GM06990 (cell line): ENCODE measurements at regions not wholly inside any gene's neighbourhood (a gene's known extent, or its start where the extent isn't known, plus 50 kb on each side); places are given as distances from the start of the nearest gene placed in this dataset.

ENCODE experiments used
- DNase-seq: peaks from one replicate; pipeline ENCODE4 v3.0.0-alpha.2; 2011; ENCODE audit not compliant: insufficient read length; ENCODE audit errors: extremely low read depth
- H3K27me3 ChIP-seq: replicated peaks from 2 replicates; pipeline ENCODE4 v1.6.0; 2011; ENCODE audit warnings: low read length; ENCODE audit not compliant: control insufficient read depth, insufficient read depth
- H3K36me3 ChIP-seq: 2 replicates; pipeline ENCODE4 v1.5.1; 2011; ENCODE audit warnings: low read length; ENCODE audit not compliant: control insufficient read depth, insufficient read depth
- H3K4me3 ChIP-seq: replicated peaks from 2 replicates; pipeline ENCODE4 v1.5.1; 2011; ENCODE audit warnings: low read depth, mild to moderate bottlenecking, control low read depth, low read length
- TF ChIP-seq, protein P1 (sequence below): IDR thresholded peaks from 2 replicates; pipeline ENCODE4 v1.5.1; 2011; ENCODE audit warnings: low read length, control low read depth, mild to moderate bottlenecking, inconsistent platforms; ENCODE audit not compliant: insufficient read depth, poor library complexity, severe bottlenecking

DNA sequence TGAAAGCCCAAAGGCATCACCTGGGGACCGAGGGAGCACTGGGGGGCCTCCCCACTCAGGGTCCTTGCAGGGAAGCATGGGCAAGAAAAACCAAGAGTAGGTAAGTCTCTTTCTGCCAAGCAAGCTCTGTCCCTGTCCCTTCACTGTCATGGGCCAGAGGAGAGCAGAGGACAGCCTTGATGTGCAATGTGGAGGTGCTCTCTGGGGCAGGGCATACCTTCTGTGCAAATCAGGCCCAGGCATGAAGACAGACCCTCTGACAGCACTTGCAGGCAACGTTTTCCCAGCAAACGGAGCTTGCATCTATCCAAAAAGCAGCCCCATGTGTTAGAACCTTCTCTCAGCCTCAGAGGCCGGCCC lies 192.5 kb upstream of the PWP1 start:
- H3K4me3 ChIP-seq: no peak overlapping the region
- H3K36me3 ChIP-seq: no peaks in the 10 kb centered on the region
- H3K27me3 ChIP-seq: no peaks in the 10 kb centered on the region
- no peak for DNase-seq
- TF ChIP-seq, protein P1, sequence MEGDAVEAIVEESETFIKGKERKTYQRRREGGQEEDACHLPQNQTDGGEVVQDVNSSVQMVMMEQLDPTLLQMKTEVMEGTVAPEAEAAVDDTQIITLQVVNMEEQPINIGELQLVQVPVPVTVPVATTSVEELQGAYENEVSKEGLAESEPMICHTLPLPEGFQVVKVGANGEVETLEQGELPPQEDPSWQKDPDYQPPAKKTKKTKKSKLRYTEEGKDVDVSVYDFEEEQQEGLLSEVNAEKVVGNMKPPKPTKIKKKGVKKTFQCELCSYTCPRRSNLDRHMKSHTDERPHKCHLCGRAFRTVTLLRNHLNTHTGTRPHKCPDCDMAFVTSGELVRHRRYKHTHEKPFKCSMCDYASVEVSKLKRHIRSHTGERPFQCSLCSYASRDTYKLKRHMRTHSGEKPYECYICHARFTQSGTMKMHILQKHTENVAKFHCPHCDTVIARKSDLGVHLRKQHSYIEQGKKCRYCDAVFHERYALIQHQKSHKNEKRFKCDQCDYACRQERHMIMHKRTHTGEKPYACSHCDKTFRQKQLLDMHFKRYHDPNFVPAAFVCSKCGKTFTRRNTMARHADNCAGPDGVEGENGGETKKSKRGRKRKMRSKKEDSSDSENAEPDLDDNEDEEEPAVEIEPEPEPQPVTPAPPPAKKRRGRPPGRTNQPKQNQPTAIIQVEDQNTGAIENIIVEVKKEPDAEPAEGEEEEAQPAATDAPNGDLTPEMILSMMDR: no peak

DNA sequence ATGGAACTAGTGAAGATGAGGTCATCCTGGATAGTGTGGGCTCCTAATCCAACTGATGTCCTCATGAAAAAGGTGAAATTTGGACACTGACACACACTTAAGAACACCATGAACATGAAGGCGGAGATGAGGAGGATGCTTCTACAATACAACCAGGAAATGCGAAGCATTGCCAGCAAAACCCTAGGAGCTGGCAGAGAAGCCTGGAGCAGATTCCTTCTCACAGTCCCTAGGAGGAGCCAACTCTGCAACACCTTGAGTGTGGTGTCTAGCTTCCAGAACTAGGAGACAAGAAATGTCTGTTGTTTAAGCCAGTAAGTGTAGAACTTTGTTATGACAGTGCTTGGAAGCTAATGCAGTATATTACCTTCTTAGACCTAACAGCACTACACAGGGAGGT lies 191.9 kb upstream of the PWP1 start:
- TF ChIP-seq, protein P1: no peak
- Histone ChIP-seq H3K36me3 (no peaks in the 10 kb centered on the region), H3K4me3 (no peak overlapping the region), H3K27me3 (no peaks in the 10 kb centered on the region)
- no peak for DNase-seq

DNA sequence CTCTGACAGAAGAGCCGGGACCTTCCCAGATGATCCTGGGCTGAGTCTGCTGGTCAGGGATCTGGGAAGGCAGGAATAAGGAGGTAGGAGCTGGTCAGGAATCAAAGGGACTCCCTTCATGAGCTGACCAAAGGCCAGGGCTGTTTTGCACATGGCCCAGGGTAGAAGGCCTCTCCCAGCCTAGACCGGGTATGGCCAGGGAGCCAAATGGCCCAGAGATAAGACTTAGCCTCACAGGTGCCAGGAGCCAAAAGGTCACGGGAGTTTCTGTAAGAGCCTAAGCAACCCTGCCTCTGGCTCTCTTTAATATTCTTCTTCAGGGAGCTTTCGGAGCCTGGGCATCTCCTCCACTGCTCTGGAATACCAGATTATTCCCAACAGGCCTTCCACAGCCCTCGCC lies 191.3 kb upstream of the PWP1 start:
- H3K27me3 ChIP-seq: no peaks in the 10 kb centered on the region
- DNase-seq: no peak
- no peak overlapping the region for H3K4me3 ChIP-seq
- H3K36me3 ChIP-seq: no peaks in the 10 kb centered on the region
- TF ChIP-seq, protein P1: no peak

DNA sequence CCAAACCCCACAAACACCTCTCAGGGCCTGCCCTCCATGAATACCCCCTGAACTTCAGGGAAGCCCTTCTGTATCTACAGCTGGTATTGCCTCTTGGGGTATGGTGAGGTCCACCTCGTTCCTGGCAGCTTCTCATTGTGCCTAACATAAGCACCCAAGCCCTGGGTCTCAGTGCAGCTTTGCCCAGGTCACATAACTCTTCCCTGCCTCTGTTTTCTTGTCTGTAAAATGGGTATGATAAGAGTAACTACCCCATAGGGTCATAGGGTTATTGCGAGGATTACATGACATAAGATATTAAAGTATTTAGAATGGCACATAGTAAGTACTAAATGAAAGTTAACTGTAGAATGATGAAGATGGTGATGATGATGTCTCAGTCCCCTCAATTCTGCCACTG lies 190.0 kb upstream of the PWP1 start:
- Histone ChIP-seq H3K27me3 (no peaks in the 10 kb centered on the region), H3K4me3 (no peak overlapping the region), H3K36me3 (no peaks in the 10 kb centered on the region)
- DNase-seq: no peak
- TF ChIP-seq, protein P1: no peak

DNA sequence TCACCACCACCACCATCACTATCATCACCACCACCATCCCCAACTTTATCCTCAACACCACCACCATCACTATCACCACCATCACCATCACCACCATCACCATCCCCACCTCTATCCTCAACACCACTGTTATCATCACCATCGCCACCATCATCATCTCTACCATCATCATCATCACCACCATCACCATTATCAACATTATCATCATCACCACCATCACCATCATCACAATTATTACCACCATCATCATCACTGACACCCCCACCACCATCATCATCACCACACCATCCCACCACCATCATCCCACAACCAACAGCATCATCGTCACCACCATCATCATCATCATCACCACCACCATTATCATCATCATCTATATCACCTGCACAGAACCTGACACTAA lies 188.4 kb upstream of the PWP1 start:
- TF ChIP-seq, protein P1: no peak
- Histone ChIP-seq H3K36me3 (no peaks in the 10 kb centered on the region), H3K4me3 (no peak overlapping the region), H3K27me3 (no peaks in the 10 kb centered on the region)
- DNase-seq: no peak

DNA sequence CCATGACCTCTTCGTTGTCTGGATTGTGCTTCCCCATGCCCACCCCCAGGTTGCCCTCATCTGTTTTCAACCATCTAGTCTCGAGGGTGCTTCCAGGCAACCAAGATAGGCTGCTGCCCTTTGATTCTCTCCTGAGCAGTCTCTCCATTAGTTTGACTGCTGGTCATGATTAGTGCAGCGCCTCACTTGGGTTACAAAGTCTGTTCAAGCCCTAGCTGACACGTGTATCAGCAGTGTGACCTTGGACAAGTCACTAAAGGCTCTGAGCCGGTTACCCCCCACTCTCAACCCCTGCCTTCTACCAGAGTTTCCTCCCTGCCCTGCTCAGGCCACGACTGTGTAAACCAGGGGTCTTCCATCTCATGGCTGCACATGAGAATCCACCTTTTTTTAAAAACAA lies 185.3 kb upstream of the PWP1 start:
- DNase-seq: no peak
- TF ChIP-seq, protein P1: no peak
- no peaks in the 10 kb centered on the region for H3K27me3 ChIP-seq
- no peak overlapping the region for H3K4me3 ChIP-seq
- H3K36me3 ChIP-seq: no peaks in the 10 kb centered on the region
